EH (cell line): ENCODE measurements at regions not wholly inside any gene's neighbourhood (a gene's known extent, or its start where the extent isn't known, plus 50 kb on each side); places are given as distances from the start of the nearest gene placed in this dataset.

Source experiments
- DNase-seq: peaks from one replicate; pipeline ENCODE4 v3.0.0-alpha.2; 2015; ENCODE audit warnings: low read depth

DNA sequence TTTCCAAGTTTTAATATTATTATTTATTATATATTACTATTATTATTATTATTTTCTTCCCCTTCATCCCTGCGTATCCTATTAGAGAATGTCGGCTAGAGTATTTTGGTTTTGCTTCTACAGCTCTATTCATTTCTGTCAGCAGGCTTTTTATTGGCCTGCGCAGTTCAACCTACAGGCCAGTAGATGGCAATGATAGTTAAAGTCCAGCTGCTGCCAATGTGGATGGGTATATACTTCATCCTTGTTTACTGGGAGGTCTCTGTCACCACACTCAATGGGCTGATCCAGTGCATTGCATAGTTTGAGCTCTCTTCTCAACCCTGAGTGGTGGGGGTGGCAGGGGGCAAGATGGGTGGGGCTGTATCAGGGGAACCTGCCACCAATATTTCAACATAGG lies 799.8 kb downstream of the NSUN3 start:
- DNase-seq: no peak

DNA sequence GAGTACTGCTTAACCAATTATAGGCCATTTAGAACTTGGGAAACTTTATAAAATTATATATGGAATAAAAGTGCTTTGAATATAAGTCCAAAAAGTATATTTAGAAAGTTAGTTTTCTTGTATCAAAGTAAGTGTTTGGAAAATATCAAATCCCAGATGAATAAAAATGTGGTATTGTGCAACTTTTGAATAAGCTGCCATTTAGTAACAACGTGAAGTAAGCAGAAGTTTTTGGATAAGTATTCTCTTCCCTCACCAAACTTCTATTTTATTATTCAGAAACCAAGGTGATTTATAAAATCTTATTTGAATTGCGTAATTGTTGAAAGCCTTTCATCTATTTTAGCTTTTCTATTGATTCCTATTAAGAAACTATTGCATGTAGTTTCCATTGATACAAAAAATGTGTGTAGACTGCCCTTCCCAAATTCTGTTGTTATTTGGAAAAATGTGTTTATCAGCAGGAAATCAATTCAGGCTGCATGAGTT lies 806.2 kb downstream of the NSUN3 start:
- DNase-seq: no peak

DNA sequence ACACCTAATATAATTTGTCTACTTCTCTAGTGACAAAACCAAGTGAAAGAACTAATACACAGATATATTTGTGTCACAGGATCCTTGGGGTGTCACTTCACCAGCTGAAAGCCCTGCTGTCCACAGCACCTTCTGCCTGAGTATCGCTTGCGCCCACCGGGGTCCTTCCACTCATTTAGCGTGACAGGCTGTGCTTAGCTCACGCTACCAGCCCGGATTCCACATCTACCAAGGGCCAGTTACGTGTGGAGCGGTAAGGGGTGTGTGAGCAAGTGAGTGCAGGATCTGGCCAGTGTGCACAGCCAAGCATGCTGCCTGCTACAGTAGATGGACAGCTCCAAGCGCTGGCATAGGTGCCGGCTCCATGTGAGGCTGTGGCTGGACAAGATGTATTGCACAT lies 810.9 kb downstream of the NSUN3 start:
- no peak for DNase-seq

DNA sequence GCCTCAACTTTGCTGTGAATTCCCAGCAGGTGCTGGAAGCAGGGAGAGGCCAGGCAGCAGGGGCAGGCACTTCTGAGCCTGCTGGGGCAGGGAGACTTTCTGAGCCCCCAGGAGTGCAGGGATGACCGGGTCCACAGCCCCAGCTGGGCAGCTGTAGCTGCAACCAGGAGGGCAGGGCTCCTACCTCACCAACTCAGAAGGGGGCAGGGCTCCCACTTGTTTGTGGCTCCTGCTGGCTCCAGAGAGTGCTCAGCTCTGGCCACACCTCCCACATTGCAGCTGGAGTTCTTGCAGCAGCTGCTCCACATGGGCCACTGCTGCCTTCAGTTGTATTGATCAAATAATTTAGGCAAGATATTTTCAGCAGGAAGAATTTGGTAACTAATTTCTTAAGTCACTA lies 812.3 kb downstream of the NSUN3 start:
- no peak for DNase-seq

DNA sequence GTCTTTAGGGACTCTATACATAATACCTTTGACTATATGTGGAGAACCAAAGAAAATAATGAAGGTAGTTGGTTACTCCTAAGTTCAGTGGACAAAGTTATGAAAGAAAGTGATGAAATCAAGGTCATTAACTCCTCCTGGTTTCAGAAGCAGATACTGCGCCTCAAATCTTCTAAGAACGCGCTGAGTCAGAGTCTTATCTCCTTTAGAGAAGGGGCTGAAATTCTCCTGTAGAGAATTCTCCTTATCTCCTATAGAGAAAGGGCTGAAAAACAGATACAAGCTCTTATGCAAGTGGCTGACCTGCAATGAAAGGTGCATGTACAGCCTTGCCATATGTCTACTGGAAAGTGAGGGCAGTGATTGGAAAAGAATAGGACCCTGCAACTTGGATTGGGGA lies 824.2 kb downstream of the NSUN3 start:
- DNase-seq: no peak

DNA sequence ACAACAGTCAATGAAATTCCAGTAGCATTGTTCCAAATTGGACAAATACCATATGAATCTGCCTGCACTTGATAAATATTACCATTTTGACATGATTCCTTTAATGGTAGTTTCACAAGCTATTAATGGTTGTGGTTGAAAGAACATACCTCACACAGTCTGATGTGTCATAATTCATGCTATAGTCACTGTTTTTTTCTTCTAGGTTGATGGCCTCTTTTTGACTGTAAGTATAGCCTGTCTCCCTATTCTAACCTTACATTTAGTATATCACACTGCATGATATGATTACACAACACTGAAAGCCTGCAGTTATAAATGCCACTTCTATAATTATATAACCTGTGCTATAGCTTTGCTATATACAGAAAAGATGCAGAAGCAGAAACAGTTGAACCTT lies 834.1 kb downstream of the NSUN3 start:
- DNase-seq: no peak

DNA sequence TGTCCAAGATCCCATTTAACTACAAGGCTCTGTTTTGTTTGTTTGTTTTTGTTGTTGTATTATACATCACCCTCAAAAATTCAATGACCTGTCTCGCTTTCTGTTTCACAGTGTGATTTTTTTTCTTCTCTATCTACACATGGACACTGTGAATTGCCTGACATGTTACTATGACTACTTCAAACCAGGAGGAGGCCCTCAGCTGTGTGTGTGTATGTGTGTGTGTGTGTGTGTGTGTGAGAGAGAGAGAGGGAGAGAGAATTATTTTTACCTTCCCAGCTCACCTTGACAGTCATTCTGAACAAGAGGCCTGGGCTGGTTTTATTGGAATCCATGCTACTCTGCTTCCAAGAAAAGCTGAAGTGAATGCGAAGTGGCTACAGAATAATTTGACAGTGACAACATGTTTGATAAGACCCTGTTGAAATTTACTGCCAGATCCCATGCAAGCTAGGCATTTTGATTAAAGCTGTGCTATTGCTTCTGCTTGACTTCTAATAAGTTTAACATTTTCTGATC lies 841.4 kb downstream of the NSUN3 start:
- no peak for DNase-seq

DNA sequence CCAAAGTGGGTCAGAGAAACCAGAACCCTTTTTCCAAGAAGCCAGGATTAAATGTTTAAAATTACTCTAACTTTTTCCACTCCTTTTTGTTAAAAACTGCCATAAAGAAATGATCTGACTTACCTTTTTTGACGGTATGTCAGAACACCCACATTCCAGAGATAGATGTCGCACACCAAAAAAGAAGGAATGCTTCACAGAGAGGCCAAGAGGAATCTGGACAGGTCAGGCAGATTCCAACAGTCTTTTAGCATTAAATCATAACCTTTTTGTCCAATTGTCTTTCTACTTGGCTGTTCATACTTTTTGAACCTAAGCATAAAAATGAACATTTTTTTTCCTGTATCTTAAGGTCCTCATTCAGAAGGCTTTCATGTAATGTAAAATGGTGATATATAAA lies 846.9 kb downstream of the NSUN3 start:
- no peak for DNase-seq

DNA sequence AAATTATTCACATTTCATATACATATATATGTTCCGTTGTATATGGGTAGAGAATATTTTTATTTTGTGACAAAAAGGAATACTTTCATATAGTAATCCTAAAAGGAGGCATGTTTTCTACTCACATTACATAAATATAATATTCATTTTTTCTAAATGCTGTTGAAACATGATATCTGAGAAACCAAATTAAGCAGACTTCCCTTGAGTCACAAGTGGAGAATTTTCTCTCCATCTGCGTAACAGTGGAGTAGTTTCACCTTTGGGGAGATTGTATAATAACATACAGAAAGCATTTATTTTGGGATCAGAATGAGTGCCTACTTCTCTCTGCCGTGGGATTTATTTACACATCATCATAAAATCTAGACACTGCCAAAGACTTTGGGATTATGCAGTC lies 849.8 kb downstream of the NSUN3 start:
- DNase-seq: no peak

DNA sequence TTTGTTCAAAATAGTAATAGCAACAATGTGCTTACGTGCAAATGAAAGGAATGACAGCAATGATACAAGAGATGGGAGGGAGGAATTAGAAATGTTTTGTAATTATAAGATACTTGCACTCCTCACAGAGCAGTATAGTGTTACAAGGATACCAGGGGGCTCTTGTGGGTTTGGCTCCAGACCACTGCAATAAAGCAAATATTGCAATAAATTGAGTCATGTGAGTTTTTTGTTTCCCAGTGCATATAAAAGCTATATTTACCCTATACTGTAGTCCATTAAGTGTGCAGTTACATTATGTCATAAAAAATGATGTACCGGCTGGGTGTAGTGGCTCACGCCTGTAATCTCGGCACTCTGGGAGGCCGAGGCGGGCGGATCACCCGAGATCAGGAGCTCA lies 864.3 kb downstream of the NSUN3 start:
- DNase-seq: no peak

DNA sequence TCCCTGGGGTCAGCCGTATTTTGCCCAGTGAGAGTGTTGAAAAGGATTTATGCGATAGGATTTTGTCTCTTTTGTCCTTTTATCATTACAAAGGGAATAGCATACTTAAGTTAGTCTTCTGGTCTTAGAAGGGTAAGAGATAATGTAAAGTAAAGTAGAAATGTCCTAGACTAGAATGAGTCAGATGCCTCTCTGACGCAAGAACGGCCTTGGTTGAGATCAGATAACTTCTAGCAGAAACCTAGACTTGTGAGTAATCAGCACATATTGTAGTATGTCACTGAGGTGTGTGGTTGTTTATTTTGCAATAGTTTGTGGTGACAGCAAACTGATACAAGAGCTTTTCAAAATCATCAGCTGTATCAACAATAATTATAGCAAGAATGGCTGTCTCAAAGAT lies 866.1 kb downstream of the NSUN3 start:
- DNase-seq: no peak

DNA sequence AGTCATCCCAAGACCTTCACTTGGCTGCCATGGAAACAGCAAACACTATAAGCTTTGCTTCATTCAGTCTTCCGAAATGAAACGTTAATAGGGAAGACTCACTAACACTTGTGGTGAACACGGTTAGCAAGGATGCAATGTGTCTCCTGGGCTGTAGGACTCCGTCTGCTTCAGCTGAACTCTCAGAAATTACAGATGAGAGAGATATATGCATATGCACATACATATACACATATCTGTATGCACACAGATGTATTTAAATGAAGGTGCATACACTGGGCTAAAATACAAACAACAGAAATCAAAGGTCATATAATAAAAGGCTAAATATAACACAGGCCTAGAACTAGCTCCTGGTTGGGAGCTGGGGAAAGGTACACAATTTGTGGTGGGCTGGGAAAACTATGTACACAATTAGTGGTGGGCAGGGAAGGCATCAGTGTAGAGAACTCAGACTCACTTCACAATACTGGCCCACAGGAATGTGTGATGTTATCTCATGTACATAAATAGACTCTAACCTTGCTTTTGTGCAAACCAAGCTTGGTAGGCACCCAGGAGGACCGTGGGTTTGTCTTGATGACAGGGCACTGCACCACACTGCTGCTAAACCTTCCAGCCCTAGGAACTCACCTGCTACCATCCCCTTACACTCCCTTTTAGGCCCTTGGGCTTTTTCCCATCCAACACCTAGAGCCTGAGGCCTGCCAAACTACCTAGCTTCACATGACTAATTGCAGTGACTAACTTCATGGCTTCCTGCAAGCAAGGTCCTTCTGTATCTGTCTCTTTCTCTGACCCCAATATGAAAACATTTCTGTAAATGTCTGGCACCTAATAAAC lies 873.1 kb downstream of the NSUN3 start:
- no peak for DNase-seq

DNA sequence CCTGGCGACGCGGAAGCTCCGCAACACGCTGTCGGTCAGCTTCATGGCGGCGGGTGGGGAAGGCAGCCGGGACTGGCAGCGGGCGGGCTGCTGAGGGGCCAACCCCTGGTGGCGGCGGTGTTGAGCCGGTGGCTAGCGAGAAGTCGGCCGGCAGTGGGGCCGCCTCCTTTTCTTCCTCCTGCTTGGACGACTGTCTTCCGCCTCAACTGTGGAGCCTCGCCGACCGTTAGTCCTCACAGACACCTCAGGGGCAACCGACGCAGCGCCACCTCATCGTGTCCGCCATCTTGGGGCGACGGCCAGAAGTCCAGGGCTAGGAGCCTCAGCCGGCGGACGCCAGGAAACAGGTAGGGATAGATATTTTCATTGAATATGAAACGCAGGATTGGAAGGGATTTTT lies 875.1 kb downstream of the NSUN3 start:
- DNase-seq: no peak

DNA sequence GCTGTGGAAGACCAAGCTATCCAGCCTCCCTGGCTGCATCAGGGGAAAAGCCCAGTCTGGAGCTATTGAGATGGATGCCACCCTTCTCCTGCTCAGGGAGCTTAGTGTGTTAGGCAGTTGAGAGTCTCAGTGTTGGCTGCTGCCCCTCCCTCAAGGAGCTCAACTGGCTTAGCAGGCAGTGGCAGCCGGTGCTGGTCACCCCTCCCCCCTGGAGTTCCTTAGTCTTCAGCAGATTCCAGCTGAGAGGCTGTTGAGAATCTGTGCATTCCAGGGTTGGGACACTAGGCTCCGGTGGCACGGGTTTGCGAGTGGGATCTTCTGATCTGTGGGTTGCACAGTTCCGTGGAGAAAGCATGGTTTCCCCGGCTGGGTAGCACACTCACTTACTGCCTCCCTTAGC lies 883.8 kb downstream of the NSUN3 start:
- no peak for DNase-seq

DNA sequence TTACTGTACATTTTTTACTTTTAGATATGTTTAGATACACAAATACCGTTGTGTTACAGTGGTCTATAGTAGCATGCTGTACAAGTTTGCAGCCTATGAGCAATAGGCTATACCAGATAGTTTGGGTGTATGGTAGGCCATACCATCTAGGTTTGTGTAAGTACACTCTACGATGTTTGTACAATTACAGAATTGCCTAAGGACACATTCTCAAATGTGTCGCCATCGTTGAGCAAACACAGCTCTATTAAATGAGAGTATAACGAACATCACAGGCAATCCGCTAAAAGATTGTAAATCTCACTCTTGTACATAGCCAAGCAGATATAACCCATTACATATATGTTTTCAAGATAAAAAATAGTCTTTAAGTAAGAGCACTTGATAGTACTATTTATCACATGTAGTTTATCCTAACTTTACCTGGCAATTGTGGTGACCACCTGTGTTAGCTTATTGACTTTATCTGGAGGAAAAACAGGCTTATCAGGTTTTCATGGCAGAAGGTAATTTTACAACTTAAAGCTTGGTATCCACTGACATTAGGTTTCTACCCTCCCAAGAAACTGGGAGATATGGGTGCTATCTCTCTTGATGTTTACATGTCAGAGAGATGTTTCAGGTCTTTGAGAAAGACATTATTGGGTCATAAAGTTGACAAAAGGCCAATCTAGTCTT lies 898.7 kb downstream of the NSUN3 start:
- no peak for DNase-seq

DNA sequence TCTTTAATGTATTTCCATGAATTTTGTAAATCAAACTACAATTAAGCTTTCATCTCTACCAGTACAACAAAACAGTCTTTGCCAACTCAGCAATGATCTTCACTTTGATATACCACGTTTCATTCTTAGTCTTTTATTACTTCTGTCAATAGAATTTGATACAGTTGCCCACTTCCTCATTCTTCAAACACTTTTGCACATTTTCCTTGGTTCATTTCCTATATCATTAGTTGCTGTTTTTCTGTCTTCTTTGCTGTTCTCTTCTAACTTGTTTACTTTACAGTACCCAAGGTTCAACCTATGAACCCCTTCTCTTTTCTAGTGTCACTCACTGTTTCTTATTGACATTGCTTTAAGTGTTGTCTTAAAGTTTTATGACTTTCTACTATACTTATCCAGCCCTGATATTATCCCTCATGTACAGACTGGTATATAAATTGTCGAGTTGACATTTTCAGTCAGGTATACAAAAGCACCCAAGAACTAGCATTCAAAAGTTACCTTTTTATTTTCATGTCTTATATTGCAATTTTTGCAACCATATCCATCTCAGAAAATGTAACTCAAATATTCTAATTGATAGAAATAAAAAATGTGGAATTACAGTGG lies 903.1 kb downstream of the NSUN3 start:
- DNase-seq: no peak

DNA sequence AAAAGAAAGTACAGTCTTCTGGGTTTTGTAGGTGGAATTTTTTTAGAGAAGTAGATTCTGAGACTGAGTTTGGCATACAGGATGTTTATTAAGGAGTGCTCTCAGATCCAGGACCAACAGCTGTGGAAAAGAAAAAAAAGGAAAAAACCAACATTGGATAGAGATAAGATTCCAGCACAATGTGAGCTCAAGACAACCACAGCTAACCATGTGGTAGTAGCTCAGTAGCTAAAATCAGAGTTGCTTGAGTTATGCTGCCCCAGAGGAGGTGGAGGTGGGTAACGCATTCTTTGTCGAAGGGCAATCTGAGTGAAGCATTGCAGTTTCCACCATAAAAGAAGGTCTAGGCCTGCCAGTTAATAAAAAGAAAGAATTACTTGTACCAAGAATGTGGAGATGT lies 904.3 kb downstream of the NSUN3 start:
- DNase-seq: no peak

DNA sequence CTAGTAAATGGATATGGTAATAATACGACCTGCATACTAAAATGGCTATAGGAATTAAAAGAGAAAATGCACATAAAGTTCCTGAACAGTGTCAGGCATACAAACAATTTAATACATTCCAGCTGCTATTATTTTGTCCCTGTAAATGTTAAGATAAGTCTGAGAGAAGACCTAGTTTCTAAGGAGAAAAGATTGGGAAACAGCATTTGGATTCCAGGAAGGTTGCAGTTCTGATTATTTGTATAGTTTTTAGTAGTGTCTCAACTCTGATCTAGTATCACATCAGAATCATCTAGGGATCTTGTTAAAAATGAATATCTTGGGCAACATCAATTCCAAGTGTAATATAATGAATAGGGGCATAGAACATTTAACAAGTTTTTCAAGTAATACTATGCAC lies 905.7 kb downstream of the NSUN3 start:
- no peak for DNase-seq

DNA sequence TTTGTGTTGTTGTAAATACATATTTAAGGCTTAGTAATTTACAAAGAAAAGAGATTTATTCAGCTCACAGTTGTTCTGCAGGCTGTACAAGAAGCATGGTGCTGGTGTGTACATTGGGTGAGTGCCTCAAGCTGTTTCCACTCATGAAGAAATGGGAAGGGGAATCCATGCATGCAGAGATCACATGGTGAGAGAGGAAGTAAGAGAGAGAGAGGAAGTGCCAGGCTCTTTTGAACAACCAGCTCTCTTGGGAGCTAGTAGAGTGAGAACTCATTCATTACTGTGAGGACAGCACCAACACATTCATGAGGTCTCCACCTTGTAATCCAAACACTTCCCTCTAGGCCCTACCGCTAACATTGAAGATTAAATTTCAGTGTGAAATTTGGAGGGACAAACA lies 909.2 kb downstream of the NSUN3 start:
- DNase-seq: no peak

DNA sequence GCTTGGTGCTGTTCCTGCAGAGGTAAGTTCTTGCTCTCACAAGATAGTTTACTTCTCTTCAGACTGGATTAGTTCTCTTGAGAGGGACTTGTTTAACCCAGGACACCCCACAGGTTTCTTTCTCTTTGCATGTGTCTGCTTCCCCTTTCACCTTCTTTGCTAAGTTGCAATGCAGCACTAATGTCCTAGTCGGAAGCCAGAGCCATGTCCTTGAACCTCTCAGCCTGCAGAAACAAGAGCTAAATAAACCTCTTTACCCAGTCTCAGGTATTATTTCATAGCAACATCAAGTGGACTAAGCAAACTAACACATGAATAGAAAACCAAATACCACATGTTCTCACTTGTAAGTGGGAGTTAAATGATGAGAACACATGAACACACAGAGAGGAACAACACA lies 915.2 kb downstream of the NSUN3 start:
- no peak for DNase-seq

DNA sequence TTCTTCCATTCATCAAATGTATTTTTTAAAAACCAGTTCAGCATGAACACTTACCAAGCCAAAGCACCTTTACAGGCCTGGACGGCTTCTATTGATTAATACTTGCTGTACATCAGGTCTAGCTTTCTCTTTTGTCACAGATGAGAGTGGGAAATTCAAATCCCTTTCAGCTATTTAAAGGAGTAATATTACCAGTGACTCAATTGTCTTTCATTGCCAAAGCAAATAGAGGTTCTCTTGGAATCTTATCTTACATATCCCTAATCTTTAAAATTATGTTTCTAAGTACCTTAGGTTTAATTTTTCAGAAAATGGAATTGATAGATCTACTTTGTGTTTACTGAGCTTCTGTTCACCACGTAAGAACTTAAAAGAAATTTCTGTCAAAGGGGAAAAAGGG lies 922.9 kb downstream of the NSUN3 start:
- DNase-seq: no peak

DNA sequence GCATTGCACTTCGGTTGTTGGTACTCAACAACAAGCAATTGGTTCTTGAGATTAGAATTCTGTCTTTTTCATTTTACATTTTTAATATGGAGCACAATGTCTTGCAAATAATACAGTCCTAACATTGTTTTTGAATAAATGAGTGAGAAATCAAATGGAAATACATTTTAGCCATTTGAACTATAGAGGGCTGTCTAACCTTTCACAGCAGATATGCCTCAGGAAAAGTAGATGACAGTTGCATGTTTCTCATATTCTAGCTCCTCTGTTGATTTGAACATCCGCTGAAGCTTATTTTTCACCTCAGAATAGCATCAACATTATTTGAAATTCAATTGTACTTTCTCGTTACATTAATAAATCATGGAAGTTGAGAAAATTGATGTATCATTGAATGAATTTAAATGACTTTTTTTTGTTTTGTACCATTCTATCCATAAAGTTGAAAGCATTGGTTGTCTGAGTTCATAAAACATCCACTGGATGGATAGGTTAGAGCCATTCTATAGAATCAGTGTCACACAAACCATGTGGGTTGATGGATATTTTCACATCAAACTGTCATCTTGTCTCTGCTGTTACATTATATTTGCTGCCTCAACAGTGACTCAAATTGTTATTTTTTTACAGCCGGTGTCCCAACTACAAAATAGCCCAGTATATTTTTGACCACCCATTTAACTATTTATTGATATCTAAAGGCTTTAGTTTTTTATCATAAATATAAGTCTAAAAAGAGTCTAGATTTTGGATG lies 928.3 kb downstream of the NSUN3 start:
- no peak for DNase-seq
